GM23338 (cell line): ENCODE measurements at regions not wholly inside any gene's neighbourhood (a gene's known extent, or its start where the extent isn't known, plus 50 kb on each side); places are given as distances from the start of the nearest gene placed in this dataset.

Experiments used
- ATAC-seq: fragments of 200-7000 bp; cut with Tn5 transposase; 3 replicates; pipeline ENCODE4 v1.9.1; 2020
- DNase-seq: peaks from one replicate; pipeline ENCODE4 v3.0.0-alpha.2; 2015; ENCODE audit warnings: low spot score
- H2AFZ ChIP-seq: fragments of 200-600 bp; sonication (generic); 2 replicates; pipeline ENCODE4 v1.8.0; 2016; ENCODE audit warnings: antibody characterized with exemption, mild to moderate bottlenecking, moderate library complexity
- H3F3A ChIP-seq: fragments of 200-600 bp; sonication (generic); replicated peaks from 2 replicates; pipeline ENCODE4 v1.8.0; 2017; ENCODE audit warnings: antibody characterized with exemption, mixed run types, low read depth
- H3K27ac ChIP-seq: fragments of 200-600 bp; sonication (generic); 2 replicates; pipeline ENCODE4 v1.6.1; 2016; ENCODE audit warnings: low read depth
- H3K27me3 ChIP-seq: fragments of 200-600 bp; sonication (generic); 2 replicates; pipeline ENCODE4 v1.8.0; 2016; ENCODE audit warnings: mild to moderate bottlenecking, mixed run types, moderate library complexity; ENCODE audit not compliant: insufficient read depth
- H3K36me3 ChIP-seq: fragments of 200-600 bp; sonication (generic); 2 replicates; pipeline ENCODE4 v1.8.0; 2016; ENCODE audit warnings: mild to moderate bottlenecking; ENCODE audit not compliant: insufficient read depth
- H3K4me1 ChIP-seq: fragments of 200-600 bp; sonication (generic); 2 replicates; pipeline ENCODE4 v1.8.0; 2016; ENCODE audit warnings: mild to moderate bottlenecking, moderate library complexity; ENCODE audit not compliant: insufficient read depth
- H3K4me2 ChIP-seq: fragments of 200-600 bp; sonication (generic); 2 replicates; pipeline ENCODE4 v1.7.1; 2017; ENCODE audit warnings: mixed run types
- H3K4me3 ChIP-seq: fragments of 200-600 bp; sonication (generic); 2 replicates; pipeline ENCODE4 v1.6.1; 2016; ENCODE audit warnings: mixed run types
- H3K79me2 ChIP-seq: fragments of 200-600 bp; sonication (generic); replicated peaks from 2 replicates; pipeline ENCODE4 v1.8.0; 2017; ENCODE audit warnings: mild to moderate bottlenecking; ENCODE audit not compliant: insufficient read depth
- H3K9me2 ChIP-seq: fragments of 200-600 bp; sonication (generic); 2 replicates; pipeline ENCODE4 v1.8.0; 2017; ENCODE audit not compliant: insufficient read depth
- H4K20me1 ChIP-seq: fragments of 200-600 bp; sonication (generic); replicated peaks from 2 replicates; pipeline ENCODE4 v1.8.0; 2017; ENCODE audit warnings: mild to moderate bottlenecking; ENCODE audit not compliant: insufficient read depth
- H3K27ac Mint-ChIP-seq: 2 replicates; pipeline ENCODE4 v1.8.0; 2020; ENCODE audit warnings: inconsistent platforms, mild to moderate bottlenecking, moderate library complexity, mixed read lengths
- H3K27me3 Mint-ChIP-seq: 3 replicates; pipeline ENCODE4 v1.8.0; 2022; ENCODE audit warnings: low read depth, mild to moderate bottlenecking, moderate library complexity, mixed read lengths, inconsistent platforms; ENCODE audit not compliant: insufficient read depth, poor library complexity
- H3K36me3 Mint-ChIP-seq: 3 replicates; pipeline ENCODE4 v1.8.0; 2021; ENCODE audit warnings: low read depth, mild to moderate bottlenecking, inconsistent platforms, moderate library complexity, mixed read lengths
- H3K4me1 Mint-ChIP-seq: 3 replicates; pipeline ENCODE4 v1.8.0; 2020; ENCODE audit warnings: mild to moderate bottlenecking, inconsistent platforms, mixed read lengths
- H3K4me3 Mint-ChIP-seq: 3 replicates; pipeline ENCODE4 v1.8.0; 2021; ENCODE audit warnings: moderate library complexity, mild to moderate bottlenecking, inconsistent platforms, mixed read lengths
- H3K9me3 Mint-ChIP-seq: 3 replicates; pipeline ENCODE4 v1.8.0; 2020; ENCODE audit warnings: moderate library complexity, mild to moderate bottlenecking, inconsistent platforms, mixed read lengths
- CREB1 ChIP-seq: fragments of 250-450 bp; sonication (Bioruptor Pico); IDR thresholded peaks from 2 replicates; pipeline ENCODE4 v1.5.0; 2020; ENCODE audit warnings: low read depth, mild to moderate bottlenecking, moderate library complexity
- CTCF ChIP-seq, 2 experiments: fragments of 200-600 bp in 1 of 2; sonication (generic) in 1 of 2; conservative IDR thresholded peaks; 2 replicates each; pipeline versions ENCODE4 v1.5.1 to v1.6.1; 2016 to 2017; ENCODE audit warnings: antibody characterized with exemption in 2 of 2, low read depth in 2 of 2, mild to moderate bottlenecking in 2 of 2, moderate library complexity in 1 of 2
- ETS1 ChIP-seq: IDR thresholded peaks from 2 replicates; pipeline ENCODE4 v1.6.1; 2016; ENCODE audit warnings: antibody characterized with exemption
- EZH2 ChIP-seq: fragments of 200-600 bp; sonication (generic); IDR thresholded peaks from one replicate; pipeline ENCODE4 v1.8.0; 2017; ENCODE audit warnings: antibody characterized with exemption, mild to moderate bottlenecking, low read depth; ENCODE audit not compliant: unreplicated experiment
- EZH2phosphoT487 ChIP-seq: fragments of 200-600 bp; sonication (generic); IDR thresholded peaks from one replicate; pipeline ENCODE4 v1.8.1; 2018; ENCODE audit warnings: antibody characterized with exemption; ENCODE audit not compliant: unreplicated experiment
- JUNB ChIP-seq: IDR thresholded peaks from one replicate; pipeline ENCODE4 v1.6.1; 2016; ENCODE audit warnings: antibody characterized with exemption; ENCODE audit not compliant: unreplicated experiment
- NANOG ChIP-seq: IDR thresholded peaks from 2 replicates; pipeline ENCODE4 v1.6.1; 2016; ENCODE audit warnings: antibody characterized with exemption, borderline replicate concordance
- POLR2AphosphoS5 ChIP-seq: IDR thresholded peaks from 2 replicates; pipeline ENCODE4 v1.6.1; 2016; ENCODE audit warnings: antibody characterized with exemption, low read depth
- REST ChIP-seq: IDR thresholded peaks from one replicate; pipeline ENCODE4 v1.6.1; 2018; ENCODE audit warnings: antibody characterized with exemption; ENCODE audit not compliant: unreplicated experiment
- STAT1 ChIP-seq: IDR thresholded peaks from one replicate; pipeline ENCODE4 v1.6.1; 2016; ENCODE audit warnings: antibody characterized with exemption; ENCODE audit not compliant: unreplicated experiment
- ZNF114 ChIP-seq: fragments of 250-450 bp; sonication (Bioruptor Pico); IDR thresholded peaks from 2 replicates; pipeline ENCODE4 v1.5.0; 2020; ENCODE audit warnings: mild to moderate bottlenecking, moderate library complexity
- ZNF331 ChIP-seq: fragments of 250-450 bp; sonication (Bioruptor Pico); IDR thresholded peaks from 2 replicates; pipeline ENCODE4 v1.5.0; 2020; ENCODE audit warnings: low read depth, mild to moderate bottlenecking, moderate library complexity

GRCh38 chr14:38145142-38145541 is 62.6 kb upstream of the SSTR1 start (continued):
- TF ChIP-seq CTCF (conservative IDR thresholded peaks at IDR 0.05; ENCODE audit: low read depth in 2 of 2) = no peak
- no peak for TF ChIP-seq ZNF331
- no peak for TF ChIP-seq EZH2
- TF ChIP-seq STAT1 = no peak
- no peak for TF ChIP-seq REST
- TF ChIP-seq POLR2AphosphoS5 = no peak
- TF ChIP-seq CREB1 (CRISPR knock-in tag) = no peak

- Mint-ChIP-seq H3K27me3 (no peaks in the 10 kb centered on the region), H3K4me1 (peaks cover 5% of the 10 kb centered on the region; the same call in 2 of the 3 replicates), H3K4me3 (no peak overlapping the region), H3K9me3 (no peaks in the 10 kb centered on the region), H3K36me3 (no peaks in the 10 kb centered on the region; the same call in 2 of the 3 replicates), H3K27ac (no peak overlapping the region)
- TF ChIP-seq ZNF331 (no peak), NANOG (no peak), POLR2AphosphoS5 (no peak), JUNB (no peak), ETS1 (no peak), ZNF114 (CRISPR knock-in tag) (no peak), EZH2phosphoT487 (no peak), CTCF (conservative IDR thresholded peaks at IDR 0.05; ENCODE audit: low read depth in 2 of 2) (no peak; a peak in 1 of 4 replicates), REST (no peak), EZH2 (no peak), STAT1 (no peak), CREB1 (CRISPR knock-in tag) (no peak)
- Histone ChIP-seq H3K27me3 (no peaks in the 10 kb centered on the region), H3K4me2 (no peak overlapping the region), H3K27ac (no peak overlapping the region), H3K36me3 (no peaks in the 10 kb centered on the region), H3K79me2 (no peaks in the 10 kb centered on the region), H3F3A (no peaks in the 10 kb centered on the region), H2AFZ (no peak overlapping the region), H3K4me3 (no peak overlapping the region), H4K20me1 (no peaks in the 10 kb centered on the region), H3K4me1 (0 out of 2 replicates have a peak, but pooled peaks cover under 1% of the 10 kb centered on the region), H3K9me2 (peaks cover 8% of the 10 kb centered on the region; the same call in 1 of the 2 replicates)
- no peak for DNase-seq
- no peak for ATAC-seq
These were observed 57.6 kb upstream of the SSTR1 start for GRCh38 chr14:38150075-38150474.
